ENCODE measurements at regions not wholly inside any gene's neighbourhood (a gene's known extent, or its start where the extent isn't known, plus 50 kb on each side); places are given as distances from the start of the nearest gene placed in this dataset.
"Not testable (repeated sequence)": the region's sequence is repeated elsewhere in the genome, so short reads cannot be mapped to it uniquely, and the experiment has no call there.

DNA sequence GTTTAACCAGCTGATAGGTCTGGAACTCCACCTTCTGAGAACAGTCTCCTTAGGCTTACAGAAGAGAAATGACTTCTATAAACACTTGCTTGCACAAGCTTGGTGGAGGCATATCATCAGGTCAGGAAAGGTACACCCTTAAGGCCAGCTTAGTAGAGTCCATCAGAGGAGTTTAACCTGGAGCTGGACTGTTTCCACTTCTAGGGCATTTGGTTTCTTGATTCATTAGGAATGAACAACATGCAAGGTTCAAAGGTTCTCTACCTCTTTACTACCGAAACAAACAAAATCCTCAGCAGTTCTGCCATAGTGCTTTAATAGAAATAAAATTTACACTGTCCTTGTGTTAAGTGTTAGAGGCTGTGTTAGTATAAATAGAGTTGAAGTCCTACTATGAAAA lies 171.4 kb upstream of the NPY2R start:
- DNase-seq (ENCODE audit: low read depth) (no peak), FAIRE-seq (no peak)
- no peak overlapping the region for H3K4me3 ChIP-seq (ENCODE audit: low read depth, low read length)
- H3K36me3 ChIP-seq (ENCODE audit: control insufficient read depth, insufficient read depth, low read length) = no peaks in the 10 kb centered on the region
- TF ChIP-seq, protein P1, sequence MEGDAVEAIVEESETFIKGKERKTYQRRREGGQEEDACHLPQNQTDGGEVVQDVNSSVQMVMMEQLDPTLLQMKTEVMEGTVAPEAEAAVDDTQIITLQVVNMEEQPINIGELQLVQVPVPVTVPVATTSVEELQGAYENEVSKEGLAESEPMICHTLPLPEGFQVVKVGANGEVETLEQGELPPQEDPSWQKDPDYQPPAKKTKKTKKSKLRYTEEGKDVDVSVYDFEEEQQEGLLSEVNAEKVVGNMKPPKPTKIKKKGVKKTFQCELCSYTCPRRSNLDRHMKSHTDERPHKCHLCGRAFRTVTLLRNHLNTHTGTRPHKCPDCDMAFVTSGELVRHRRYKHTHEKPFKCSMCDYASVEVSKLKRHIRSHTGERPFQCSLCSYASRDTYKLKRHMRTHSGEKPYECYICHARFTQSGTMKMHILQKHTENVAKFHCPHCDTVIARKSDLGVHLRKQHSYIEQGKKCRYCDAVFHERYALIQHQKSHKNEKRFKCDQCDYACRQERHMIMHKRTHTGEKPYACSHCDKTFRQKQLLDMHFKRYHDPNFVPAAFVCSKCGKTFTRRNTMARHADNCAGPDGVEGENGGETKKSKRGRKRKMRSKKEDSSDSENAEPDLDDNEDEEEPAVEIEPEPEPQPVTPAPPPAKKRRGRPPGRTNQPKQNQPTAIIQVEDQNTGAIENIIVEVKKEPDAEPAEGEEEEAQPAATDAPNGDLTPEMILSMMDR (IDR thresholded peaks at IDR 0.05; ENCODE audit: insufficient read depth, low read length, severe bottlenecking) = no peak
- no peaks in the 10 kb centered on the region for H3K27me3 ChIP-seq (ENCODE audit: control insufficient read depth, insufficient read depth, low read length)

GRCh38 chr4:155038459-155038858 lies 170.0 kb upstream of the NPY2R start:
- no peak overlapping the region for H3K4me3 ChIP-seq (ENCODE audit: low read depth, low read length)
- no peaks in the 10 kb centered on the region for H3K27me3 ChIP-seq (ENCODE audit: control insufficient read depth, insufficient read depth, low read length)
- TF ChIP-seq, protein P1 (IDR thresholded peaks at IDR 0.05; ENCODE audit: insufficient read depth, low read length, severe bottlenecking) = no peak
- no peak for DNase-seq (ENCODE audit: low read depth)
- no peaks in the 10 kb centered on the region for H3K36me3 ChIP-seq (ENCODE audit: control insufficient read depth, insufficient read depth, low read length)
- FAIRE-seq = no peak

DNA sequence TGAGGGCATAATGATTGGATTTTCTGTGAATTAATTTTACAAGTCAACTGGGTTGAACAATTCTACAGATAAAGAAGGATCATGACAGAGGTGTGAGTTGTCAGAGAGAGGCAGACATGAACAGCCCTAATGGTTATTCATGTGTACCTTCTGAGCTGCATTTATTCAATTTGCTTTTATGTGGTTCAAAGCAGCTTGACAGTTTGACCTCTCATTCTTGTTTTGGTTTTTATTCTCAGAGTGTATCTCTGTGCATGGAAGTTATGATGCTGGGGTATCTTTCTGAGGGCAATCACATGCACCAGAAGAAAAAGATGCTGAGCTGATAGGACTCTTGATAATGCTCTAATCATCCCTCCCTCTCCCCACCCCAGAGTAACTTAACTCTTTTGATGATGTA lies 169.3 kb upstream of the NPY2R start:
- H3K36me3 ChIP-seq (ENCODE audit: control insufficient read depth, insufficient read depth, low read length) = no peaks in the 10 kb centered on the region
- no peak for FAIRE-seq
- H3K27me3 ChIP-seq (ENCODE audit: control insufficient read depth, insufficient read depth, low read length) = no peaks in the 10 kb centered on the region
- TF ChIP-seq, protein P1 (IDR thresholded peaks at IDR 0.05; ENCODE audit: insufficient read depth, low read length, severe bottlenecking) = no peak
- DNase-seq (ENCODE audit: low read depth) = no peak
- no peak overlapping the region for H3K4me3 ChIP-seq (ENCODE audit: low read depth, low read length)

GRCh38 chr4:155040031-155040430 lies 168.4 kb upstream of the NPY2R start:
- FAIRE-seq = no peak

DNA sequence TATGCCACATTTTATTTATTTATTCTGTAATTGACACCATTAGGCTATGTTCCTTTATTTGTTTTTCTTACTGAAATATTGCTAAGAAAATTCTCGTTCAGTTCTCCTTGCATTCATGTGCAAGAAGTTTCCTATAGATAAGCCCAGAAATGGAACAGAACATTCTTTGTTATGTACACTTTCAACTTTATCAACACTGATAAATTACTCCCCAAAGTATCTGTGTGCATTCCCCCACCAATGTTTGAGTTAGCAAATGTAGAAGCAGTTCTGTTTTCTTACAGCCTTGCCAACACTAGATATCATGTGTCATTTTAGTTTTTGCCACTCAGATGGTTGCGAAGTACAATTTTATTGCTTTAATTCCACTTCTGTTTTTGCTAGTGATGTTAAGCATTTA lies 166.4 kb upstream of the NPY2R start:
- H3K27me3 ChIP-seq (ENCODE audit: control insufficient read depth, insufficient read depth, low read length) = no peaks in the 10 kb centered on the region
- DNase-seq (ENCODE audit: low read depth) (no peak), FAIRE-seq (no peak)
- TF ChIP-seq, protein P1 (IDR thresholded peaks at IDR 0.05; ENCODE audit: insufficient read depth, low read length, severe bottlenecking) = no peak
- H3K36me3 ChIP-seq (ENCODE audit: control insufficient read depth, insufficient read depth, low read length) = no peaks in the 10 kb centered on the region
- no peak overlapping the region for H3K4me3 ChIP-seq (ENCODE audit: low read depth, low read length)

More at GRCh38 chr4:155040031-155040430, 168.4 kb upstream of the NPY2R start:
- Histone ChIP-seq H3K27me3 (ENCODE audit: control insufficient read depth, insufficient read depth, low read length) (no peaks in the 10 kb centered on the region), H3K36me3 (ENCODE audit: control insufficient read depth, insufficient read depth, low read length) (no peaks in the 10 kb centered on the region), H3K4me3 (ENCODE audit: low read depth, low read length) (no peak overlapping the region)
- no peak for DNase-seq (ENCODE audit: low read depth)
- TF ChIP-seq, protein P1 (IDR thresholded peaks at IDR 0.05; ENCODE audit: insufficient read depth, low read length, severe bottlenecking) = no peak

DNA sequence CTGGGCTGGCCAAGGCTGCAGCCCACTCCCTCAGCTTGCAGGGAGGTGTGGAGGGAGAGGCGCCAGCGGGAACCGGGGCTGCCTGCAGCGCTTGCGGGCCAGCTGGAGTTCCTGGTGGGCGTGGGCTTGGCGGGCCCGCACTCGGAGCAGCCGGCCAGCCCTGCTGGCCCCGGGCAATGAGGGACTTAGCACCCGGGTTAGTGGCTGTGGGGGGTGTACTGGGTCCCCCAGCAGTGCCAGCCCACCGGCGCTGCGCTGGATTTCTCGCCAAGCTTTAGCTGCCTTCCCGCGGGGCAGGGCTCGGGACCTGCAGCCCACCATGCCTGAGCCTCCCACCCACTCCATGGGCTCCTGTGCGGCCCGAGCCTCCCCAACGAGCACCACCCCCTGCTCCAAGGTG lies 164.2 kb upstream of the NPY2R start:
- H3K36me3 ChIP-seq (ENCODE audit: control insufficient read depth, insufficient read depth, low read length); DNase-seq (ENCODE audit: low read depth); H3K4me3 ChIP-seq (ENCODE audit: low read depth, low read length); FAIRE-seq; H3K27me3 ChIP-seq (ENCODE audit: control insufficient read depth, insufficient read depth, low read length): not testable (repeated sequence)

All from bronchial epithelial cell (primary cell).